GM18907 (cell line): ENCODE measurements at regions not wholly inside any gene's neighbourhood (a gene's known extent, or its start where the extent isn't known, plus 50 kb on each side); places are given as distances from the start of the nearest gene placed in this dataset.
"Not testable (repeated sequence)": the region's sequence is repeated elsewhere in the genome, so short reads cannot be mapped to it uniquely, and the experiment has no call there.

Experiments
- ATAC-seq: cut with Tn5 transposase; IDR thresholded peaks from one replicate; pipeline ENCODE4 v1.9.1; 2021; ENCODE audit warnings: mild to moderate bottlenecking, moderate library complexity; ENCODE audit not compliant: unreplicated experiment

DNA sequence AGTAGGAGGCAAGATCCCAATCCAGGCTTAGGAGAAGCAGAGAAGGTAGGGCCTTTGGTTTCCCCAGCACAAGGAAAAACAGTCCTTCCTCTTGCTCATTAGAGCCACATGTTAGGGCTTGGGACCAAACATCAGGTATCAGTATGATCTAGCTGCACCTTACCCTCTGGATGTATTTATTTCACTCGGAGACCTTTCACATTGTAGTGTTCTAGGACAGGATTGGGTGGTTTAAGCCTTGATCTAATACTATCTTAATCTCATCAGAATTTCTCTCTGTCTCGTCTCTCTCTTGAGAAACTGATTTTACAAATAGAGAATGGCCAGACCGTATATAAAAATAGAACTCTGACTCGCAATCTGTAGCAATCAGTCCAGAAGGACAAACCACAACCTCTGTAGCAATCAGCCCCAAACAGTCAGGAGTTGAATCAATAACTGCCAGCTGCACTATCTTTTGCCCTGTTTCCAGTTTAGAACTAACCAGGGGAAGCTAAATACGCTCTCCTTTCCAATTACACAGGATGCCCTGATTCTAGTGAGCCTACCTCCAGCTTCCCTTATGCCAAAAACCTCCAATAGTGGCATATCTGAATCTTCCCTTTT, 207.1 kb downstream of the TDRD15 start:
- ATAC-seq = no peak

DNA sequence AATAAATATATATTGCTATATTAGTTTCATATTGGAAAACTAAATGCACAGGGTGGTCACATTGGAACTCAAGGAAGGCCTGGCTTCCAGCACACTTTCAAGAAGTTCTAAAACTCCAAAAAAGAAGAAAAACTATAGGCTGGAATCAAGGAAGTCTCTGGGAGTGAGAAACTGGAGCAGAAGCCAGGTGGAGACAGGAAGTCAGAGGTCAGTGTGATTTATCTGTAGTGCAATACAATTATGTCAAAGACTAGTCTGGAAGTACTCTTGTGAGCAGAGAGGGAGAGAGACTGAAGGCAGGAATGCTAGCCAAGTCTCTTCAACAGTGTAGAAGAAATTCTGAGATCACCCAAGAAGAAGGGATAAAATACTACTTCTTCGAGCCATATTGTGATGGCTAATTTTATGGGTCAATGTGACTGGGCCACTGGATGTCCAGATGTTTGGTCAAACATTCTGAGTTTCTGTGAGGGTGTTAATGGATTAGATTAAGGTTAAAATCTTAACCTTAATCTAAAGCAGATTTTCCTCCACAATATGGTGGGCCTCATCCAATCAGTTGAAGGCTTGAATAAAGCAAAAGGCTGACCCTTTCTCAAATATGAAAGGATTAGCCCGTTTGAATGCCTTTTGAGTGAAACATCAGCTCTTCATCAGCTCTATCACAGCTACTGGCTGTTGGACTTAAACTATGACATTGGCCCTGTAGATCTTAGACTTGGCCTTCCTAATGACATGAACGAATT, 208.0 kb downstream of the TDRD15 start:
- ATAC-seq = no peak

DNA sequence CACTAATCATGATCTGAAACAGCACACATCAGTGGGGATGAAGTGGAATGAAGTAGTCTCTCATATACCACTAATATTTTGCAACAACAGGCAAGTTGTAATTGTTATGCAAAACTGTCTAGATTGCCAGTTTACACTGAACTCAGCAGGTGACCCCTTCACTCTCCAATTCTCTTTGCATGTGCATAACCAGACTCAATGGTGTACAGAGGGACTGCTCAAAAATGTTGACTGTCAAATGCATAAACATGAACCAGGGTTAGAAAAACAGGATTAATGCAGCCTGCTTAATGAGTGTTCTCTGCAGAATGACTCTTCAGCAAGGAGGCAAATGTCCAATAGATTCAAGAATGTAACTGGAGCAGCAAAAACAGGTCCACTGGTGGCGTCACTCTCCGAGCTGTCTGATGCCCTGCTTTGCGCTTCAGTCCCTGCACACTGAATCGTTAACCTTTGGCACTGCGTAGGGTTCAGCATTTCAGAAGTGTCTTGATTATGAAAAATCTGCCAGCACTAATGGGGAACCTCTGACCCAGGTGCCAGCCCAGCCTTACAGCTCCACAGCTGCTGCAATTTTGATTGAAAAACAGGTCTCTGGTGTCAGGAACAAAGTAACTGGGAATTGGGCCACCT, 209.3 kb downstream of the TDRD15 start:
- ATAC-seq = no peak

DNA sequence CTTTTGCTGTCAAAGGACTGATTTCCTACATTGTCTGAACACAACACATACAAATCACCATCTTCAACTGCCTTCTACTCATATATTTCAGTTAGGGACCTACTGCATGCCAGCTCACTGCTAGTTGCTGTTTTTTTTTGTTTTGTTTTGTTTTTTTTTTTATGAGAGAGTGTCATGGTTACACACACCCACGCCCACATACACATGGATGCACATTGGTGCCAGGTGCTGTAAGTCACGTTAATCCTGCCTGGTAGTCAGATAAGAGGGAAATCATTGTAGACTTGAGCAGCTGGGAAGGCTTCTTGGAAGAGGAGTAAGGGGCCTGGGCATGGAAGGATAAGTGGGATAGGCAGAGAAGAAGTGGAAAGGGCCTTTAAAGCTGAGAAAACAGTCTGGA, 209.9 kb downstream of the TDRD15 start:
- ATAC-seq = no peak

DNA sequence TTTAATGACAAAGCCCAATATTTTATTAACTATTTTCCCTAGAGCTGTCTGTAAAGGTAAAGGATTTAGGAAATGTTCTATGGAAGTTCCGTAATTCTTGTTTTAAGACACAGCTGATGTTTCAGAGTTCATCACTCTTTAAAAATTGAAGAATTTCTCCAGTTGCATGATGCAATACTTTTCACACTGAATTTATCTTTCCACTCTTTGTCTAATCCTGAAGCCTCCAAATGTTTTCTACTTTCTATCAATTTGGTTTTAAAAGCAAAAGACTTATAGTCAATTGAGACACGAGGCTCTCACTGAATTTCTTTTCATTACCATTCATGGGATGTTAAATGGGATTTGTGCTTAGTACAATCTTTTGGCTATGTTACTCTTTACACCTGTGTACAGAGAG, 223.2 kb downstream of the TDRD15 start:
- ATAC-seq = no peak

DNA sequence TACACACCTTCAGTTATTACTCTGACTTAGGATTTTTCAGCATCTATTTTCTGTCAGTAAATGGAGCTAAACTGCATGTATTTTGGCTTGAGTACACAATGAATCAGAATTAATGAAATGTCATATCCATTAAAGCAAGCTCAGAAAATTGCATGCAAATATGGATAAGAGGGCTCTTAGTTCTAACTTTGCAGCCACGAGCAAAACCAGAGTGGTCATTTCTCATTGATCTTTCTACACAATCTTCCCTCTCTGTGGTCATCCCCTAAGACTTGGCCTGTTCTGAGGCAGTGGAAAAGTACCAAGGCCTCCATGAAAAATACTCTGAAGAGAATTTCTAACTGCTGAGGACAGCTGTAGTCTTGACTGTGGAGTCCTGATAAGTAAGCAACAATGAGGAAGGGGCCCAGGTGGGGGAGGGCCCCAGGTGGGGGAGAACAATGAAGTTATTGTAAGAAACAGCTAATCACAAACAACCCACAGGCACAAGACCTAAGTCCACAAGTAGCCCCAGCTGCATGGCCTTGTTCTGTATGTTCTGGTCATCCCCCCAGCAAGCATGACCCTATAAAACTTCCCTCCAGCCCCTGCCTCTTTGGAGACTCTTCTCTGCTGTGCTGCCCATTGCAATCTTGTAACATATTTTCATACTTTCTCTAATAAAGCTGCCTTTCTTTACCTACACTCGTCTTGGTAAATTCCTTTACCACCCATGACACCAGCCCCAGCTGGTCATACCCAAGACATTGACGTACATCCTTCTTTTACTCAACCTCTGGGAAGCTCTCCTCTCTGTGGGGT, 230.3 kb downstream of the TDRD15 start:
- no peak for ATAC-seq

DNA sequence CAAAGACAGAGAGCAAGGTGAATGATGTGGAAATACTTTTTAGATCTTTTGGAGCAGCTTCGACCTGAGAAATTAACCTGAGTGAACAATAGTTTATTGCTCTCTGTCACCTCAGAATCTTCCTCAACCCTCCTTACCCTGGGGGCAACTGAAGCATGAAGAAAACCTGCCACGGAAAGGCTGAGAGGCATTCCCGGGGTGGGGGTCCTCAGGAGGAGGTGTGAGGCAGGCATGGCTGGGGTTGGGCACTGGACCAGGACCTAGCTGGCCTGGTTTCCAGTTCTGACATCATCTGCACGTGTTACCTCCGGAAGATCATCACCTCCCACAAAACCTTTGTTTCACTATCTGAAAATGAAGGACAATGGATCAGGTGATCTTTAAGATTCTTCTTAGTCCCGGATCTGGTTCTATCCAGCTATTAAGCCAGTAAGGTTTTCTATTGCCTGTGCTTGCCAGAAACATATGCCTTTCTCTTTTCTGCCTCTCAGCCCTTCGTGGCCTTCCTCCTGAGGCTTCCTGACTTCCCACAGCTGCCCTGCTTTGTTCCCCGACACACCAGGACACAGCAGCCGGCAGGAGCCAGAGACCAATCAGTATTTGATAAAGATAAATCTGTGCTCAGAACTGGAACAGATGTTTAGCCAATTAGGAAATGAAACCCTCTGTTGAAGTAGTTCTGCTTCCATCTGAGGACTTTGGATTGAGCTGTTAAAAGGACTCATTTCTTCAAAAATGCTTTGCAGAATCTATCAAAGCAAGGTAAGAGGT, 232.5 kb downstream of the TDRD15 start:
- ATAC-seq = no peak

DNA sequence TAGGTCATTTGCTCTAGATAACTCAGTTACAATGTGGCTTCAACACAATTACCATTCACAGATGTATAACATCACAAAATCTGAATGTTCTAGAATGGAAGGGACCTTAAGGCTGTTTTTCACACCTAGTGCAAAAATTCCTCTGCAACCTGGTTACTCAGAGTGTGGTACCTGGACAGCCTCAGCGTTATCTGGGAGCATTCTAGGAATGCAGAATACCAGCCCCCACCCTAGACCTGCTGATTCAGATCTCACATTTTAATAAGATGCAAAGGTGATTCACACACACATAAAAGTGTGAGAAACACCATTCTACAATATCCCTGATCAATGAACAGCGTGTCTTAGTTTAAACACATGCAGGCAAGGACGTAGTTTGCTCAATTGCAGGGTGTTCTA, 233.1 kb downstream of the TDRD15 start:
- ATAC-seq = no peak

DNA sequence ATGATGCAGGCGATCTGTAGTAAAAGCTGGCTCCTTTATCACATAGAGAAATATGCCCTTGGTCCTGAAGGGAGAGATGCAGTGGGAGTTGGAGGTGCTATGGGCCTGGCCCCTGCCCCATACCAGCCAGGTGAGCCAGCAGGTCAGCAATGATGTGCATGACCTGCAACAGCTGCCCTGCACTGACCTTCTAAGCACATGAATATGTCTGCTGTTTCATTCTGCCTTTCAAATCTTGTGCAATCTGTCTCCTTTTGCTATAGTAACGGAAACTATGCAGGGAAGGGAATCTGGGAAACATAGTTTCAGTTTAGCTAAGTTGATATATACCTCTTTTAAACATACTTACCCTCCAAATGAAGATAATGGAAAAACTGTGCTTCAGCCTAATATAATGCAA, 235.2 kb downstream of the TDRD15 start:
- no peak for ATAC-seq

DNA sequence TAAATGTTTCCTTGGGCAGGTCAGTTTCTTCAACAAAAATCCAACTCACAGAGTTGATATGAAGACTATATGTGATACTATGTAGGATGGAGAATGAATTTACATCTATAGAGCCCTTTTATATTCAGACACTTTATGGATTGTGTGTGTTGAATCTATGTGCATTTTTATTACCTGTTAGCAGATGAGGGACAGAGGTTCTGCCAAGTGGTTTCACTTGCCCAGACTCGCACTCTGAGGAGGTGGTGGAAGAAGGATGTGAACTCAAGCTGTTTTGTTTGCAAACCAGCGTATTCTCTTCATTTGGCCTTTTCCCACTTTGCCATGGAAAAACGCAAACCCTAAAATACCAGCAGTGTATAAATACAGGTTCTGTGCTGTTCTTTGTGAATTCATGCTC, 237.6 kb downstream of the TDRD15 start:
- ATAC-seq = no peak

DNA sequence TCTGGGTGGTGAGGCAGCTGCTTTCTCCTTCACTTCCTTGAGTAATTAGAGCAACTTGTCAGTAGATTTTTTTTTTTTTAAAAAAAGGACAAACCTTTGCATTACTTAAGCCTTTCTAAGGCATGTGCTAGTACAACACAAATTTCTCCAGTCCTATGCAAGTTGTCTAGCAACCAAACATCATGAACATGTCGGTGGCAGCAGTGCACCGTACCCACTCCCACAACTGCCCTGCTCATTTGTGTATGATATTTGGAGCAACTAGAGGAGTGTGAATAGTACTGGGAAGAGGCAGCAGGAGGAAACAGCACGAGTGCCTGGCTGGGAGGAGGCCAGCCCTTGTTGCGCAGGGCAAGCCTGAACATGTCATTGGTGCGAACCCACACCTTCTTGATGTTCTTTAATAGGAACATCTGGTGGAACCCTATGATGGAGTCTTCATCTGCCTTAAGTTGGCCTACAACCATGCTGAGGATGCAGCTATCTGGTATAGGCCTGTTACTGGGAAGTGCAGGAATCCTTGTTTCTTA, 238.3 kb downstream of the TDRD15 start:
- ATAC-seq = no peak

DNA sequence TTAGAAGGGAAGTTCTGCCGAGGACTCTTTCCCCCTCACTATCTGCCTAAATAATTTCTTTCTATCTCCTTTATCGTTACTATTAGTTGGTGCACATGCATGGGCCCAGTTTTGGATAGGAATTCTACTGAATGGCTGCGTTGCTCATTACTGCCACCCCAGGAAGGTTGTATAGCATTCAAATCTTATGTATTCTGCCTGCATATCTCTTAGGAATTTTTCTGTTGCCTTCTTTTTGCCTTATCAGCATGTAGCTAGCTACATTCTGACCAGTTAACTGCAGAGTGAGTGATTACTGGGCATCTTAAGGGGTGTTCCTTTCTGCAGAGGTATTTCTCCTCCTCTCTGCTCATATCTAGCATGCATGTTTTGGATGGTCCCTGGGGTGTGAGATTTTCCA, 239.6 kb downstream of the TDRD15 start:
- no peak for ATAC-seq

DNA sequence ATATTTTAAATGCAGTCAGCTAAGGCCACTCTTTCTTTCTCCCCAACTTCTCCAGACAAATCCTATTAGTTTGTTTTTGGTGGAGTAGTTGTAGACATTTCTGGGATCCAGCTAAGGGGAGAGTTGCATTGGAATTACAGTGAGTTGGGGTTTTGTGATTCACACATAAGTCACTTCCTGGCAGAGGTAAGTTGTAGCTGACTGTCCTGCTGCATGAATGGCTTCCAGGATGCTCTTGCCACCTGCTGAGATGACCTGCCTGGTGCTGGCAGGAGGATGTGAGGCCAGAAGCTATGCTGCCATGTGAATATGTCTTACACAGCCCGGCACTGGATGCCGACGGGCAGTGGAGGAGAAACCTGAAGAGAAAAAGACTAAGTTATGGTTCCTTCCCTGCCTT, 243.7 kb downstream of the TDRD15 start:
- ATAC-seq = no peak

DNA sequence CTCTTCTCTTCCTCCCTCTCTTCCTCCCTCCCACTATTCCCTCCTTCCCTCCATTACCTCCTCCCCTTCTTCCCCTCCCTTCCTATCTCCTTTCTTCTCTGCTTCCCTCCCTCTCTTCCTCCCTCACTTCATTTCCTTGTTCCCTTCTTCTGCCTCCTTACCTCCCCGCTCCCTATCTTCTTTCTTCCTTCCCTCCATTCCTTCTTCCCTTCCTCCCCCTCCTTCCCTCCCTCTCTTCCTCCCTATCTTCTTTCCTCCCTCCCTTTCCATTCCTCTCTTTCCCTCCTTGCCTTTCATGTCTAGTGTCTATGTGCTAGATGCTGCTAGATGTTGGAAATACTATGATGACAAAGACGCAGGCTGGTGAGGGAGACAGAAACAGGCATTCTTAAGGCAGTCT, 246.0 kb downstream of the TDRD15 start:
- no peak for ATAC-seq

DNA sequence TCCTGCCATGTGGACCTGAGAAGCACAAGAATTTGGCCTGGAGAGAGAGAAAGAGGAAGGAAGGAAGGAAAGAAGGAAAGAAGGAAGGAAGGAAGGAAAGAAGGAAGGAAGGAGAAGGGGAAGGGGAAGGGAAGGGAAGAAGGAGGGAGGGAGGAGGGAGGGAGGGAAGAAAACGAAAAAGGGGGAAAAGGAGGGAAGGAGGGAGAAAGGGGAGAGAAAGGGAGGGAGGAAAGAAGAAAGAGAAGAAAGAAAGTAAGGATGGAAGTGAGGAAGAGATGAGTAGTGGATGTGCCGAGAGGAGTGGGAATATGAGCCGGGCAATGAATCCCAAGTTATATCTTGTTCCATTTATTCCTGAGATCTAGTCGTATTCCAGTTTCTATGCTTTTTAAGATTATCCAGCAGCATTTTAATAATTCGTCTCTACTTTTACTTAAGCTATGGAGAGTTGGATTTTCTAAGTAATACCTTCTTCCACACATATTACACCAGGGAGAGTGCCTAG, 247.8 kb downstream of the TDRD15 start:
- no peak for ATAC-seq

DNA sequence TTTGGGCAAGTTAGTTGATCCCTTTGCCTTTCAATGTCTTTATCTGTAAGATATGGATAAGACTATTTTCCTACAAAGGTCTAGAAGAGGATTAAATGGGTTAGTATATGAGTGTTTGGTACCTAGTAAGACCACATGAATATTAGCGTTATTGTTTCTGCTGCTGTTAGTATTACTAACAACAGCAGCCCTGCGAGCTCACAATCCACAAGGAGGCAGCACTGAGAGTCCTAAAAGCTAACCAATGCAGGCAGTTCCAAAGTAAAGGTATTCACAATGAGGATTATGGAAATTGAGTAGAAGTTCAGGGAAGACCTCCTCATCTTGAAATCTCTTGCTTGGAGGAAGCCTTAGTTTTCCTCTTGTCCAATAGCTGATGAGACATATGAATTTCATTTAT, 248.9 kb downstream of the TDRD15 start:
- no peak for ATAC-seq

DNA sequence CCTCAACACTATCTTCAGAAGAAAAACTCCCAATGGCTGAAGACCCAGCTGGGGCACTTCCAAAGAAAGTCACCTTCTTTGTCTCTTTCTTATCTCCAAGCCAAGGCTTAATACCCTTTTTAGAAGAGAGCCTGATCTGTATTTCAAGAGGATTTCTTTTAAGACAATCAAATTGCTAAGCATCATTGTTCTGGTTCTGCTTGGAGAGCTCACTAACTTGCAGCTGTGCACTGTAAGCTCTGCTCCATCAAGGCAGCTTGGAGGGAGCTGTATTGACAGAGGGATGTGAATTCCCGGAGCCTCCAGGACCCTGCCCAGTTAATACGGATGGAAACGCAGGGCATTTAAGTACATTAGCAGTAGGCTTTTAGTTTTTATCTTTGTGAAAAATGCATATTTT, 253.1 kb downstream of the TDRD15 start:
- ATAC-seq = no peak

DNA sequence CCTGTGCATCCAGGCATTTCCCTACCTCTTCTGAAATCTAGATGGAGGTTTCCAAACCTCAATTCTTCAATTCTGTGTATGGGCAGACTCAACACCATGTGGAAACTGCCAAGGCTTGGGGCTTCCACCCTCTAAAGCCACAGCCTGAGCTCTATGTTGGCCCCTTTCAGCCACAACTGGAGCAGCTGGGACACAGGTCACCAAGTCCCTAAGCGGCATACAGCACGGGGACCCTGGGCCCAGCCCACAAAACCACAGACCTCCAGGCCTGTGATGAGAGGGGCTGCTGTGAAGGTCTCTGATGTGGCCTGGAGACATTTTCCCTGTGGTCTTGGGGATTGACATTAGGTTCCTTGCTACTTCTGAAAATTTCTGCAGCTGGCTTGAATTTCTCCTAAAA, 255.4 kb downstream of the TDRD15 start:
- no peak for ATAC-seq

DNA sequence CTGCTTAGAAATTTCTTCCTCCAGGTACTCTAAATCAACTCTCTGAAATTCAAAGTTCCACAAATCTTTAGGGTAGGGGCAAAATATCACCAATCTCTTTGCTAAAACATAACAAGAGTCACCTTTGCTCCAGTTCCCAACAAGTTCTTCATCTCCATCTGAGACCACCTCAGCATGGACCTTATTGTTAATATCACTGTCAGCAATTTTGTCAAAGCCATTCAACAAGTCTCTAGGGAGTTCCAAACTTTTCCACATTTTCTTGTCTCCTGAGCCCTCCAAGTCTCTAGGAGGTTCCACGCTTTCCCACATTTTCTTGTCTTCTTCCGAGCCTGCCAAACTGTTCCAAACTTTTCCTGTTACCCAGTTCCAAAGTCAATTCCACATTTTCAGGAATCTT, 255.9 kb downstream of the TDRD15 start:
- not testable (repeated sequence) for ATAC-seq

DNA sequence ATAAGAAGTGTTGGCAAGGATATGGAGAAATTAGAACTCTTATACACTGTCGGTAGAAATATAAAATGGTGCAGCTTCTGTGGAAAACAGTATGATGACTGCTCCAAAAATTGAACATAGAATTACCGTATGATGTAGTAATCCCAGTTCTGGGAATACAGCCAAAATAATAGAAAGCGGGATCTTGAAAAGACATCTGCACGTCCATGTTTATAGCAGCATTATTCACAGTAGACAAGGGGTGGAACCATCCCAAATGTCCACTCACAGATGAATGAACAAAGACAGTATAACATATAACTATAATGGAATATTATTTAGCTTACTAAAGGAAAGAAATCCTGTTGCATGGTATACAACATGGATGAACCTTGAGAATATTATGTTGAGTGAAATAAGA, 257.7 kb downstream of the TDRD15 start:
- no peak for ATAC-seq
